Left ventricle myocardium inferior (tissue), 1 donor: ENCODE measurements at regions not wholly inside any gene's neighbourhood (a gene's known extent, or its start where the extent isn't known, plus 50 kb on each side); places are given as distances from the start of the nearest gene placed in this dataset.

Source experiments
- DNase-seq: peaks from one replicate; pipeline ENCODE4 v3.0.0-alpha.2; 2020
- H3K27ac ChIP-seq: fragments of 200-600 bp; replicated peaks from 2 replicates; pipeline ENCODE4 v1.8.0; 2021
- H3K27me3 ChIP-seq: fragments of 200-600 bp; 2 replicates; pipeline ENCODE4 v1.8.0; 2021; ENCODE audit warnings: low read depth
- H3K36me3 ChIP-seq: fragments of 200-600 bp; 2 replicates; pipeline ENCODE4 v1.8.0; 2021
- H3K4me1 ChIP-seq: fragments of 200-600 bp; 2 replicates; pipeline ENCODE4 v1.8.0; 2021
- H3K4me3 ChIP-seq: fragments of 200-600 bp; 2 replicates; pipeline ENCODE4 v1.8.0; 2021; ENCODE audit warnings: mild to moderate bottlenecking, moderate library complexity
- H3K9me3 ChIP-seq: fragments of 200-600 bp; replicated peaks from 2 replicates; pipeline ENCODE4 v1.8.0; 2021
- intact Hi-C: fragments of 100-400 bp; cut with micrococcal nuclease; formaldehyde crosslinking; loops from one replicate; pipeline ENCODE4 v1.11.0; 2022
- TF ChIP-seq, protein P1 (sequence below): fragments of 200-600 bp; IDR thresholded peaks from 2 replicates; pipeline ENCODE4 v1.8.0; 2021; ENCODE audit warnings: antibody characterized with exemption, mild to moderate bottlenecking, borderline replicate concordance
- donor health status: DM: no; HTN: yes; CAD: no; lungs with severe emphysema.

DNA sequence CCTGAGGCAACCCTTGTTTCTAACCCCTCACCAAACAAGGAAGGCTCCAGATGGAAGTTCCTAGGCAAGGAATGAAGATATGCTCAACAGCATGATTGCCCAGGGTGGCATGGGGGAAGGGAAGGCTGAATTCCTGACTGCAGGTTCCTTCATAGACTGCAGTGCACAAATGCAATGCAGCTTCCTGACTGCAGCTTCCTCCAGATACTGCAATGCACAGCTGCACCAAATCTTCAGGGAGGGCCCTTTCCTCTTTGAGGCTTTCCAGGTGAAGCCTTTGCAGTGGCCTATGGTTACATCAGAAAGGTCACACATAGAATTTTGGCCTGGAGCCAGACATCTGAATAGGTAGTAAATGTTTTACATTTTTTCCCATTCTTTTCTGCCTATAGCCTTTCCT, 58.8 kb upstream of the DYNAP start:
- Histone ChIP-seq H3K27me3 (peaks cover 14% of the 10 kb centered on the region), H3K4me1 (no peaks in the 10 kb centered on the region), H3K36me3 (no peaks in the 10 kb centered on the region), H3K9me3 (peaks cover 22% of the 10 kb centered on the region), H3K4me3 (no peak overlapping the region), H3K27ac (no peak overlapping the region)
- intact Hi-C loops: no loop called here
- no peak for DNase-seq
- TF ChIP-seq, protein P1, sequence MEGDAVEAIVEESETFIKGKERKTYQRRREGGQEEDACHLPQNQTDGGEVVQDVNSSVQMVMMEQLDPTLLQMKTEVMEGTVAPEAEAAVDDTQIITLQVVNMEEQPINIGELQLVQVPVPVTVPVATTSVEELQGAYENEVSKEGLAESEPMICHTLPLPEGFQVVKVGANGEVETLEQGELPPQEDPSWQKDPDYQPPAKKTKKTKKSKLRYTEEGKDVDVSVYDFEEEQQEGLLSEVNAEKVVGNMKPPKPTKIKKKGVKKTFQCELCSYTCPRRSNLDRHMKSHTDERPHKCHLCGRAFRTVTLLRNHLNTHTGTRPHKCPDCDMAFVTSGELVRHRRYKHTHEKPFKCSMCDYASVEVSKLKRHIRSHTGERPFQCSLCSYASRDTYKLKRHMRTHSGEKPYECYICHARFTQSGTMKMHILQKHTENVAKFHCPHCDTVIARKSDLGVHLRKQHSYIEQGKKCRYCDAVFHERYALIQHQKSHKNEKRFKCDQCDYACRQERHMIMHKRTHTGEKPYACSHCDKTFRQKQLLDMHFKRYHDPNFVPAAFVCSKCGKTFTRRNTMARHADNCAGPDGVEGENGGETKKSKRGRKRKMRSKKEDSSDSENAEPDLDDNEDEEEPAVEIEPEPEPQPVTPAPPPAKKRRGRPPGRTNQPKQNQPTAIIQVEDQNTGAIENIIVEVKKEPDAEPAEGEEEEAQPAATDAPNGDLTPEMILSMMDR: no peak

DNA sequence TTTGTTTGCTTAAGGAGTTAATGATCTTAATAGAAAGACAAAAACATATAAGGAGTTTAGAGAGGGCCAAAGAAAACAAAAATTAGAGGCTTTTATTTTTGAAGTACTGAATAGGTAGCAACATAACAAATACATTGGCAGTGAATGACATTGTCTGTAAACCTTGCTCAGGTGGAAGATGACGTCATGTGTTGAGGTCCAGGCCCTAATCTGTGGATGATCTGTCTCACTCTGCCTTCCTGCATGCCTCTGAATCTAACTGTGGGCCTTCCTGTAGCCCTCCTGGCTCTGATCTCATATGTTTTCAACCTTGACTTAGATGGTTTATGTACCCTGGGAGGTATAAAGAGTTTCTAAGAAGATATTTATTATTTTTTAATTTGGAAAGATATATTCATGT, 58.1 kb upstream of the DYNAP start:
- Histone ChIP-seq H3K36me3 (no peaks in the 10 kb centered on the region), H3K27ac (no peak overlapping the region), H3K4me1 (no peaks in the 10 kb centered on the region), H3K27me3 (peaks cover 14% of the 10 kb centered on the region), H3K9me3 (peaks cover 22% of the 10 kb centered on the region), H3K4me3 (no peak overlapping the region)
- TF ChIP-seq, protein P1: no peak
- intact Hi-C loops: no loop called here
- no peak for DNase-seq
